Stimulated activated naive CD8-positive, alpha-beta T cell treated with anti-CD3 and anti-CD28 coated beads, Interleukin-15, Interleukin-2, amounts not matched to agents 100 ng/mL and 50 ng/mL, for 24 hours (primary cell): ENCODE measurements at regions not wholly inside any gene's neighbourhood (a gene's known extent, or its start where the extent isn't known, plus 50 kb on each side); places are given as distances from the start of the nearest gene placed in this dataset.
A peak's percentile ranks its signal among the peaks of the same experiment; 100 is the strongest.

Experiments used
- H3K27ac Mint-ChIP-seq: one replicate; pipeline ENCODE4 v1.8.0; 2021; ENCODE audit warnings: mild to moderate bottlenecking, mixed read lengths
- H3K27me3 Mint-ChIP-seq: one replicate; pipeline ENCODE4 v1.8.0; 2021; ENCODE audit warnings: mixed read lengths
- H3K36me3 Mint-ChIP-seq: one replicate; pipeline ENCODE4 v1.8.0; 2021; ENCODE audit warnings: low read depth, mixed read lengths
- H3K4me1 Mint-ChIP-seq: one replicate; pipeline ENCODE4 v1.8.0; 2021; ENCODE audit warnings: low read depth, mixed read lengths
- H3K4me3 Mint-ChIP-seq: one replicate; pipeline ENCODE4 v1.8.0; 2021; ENCODE audit warnings: mild to moderate bottlenecking, mixed read lengths
- H3K9me3 Mint-ChIP-seq: one replicate; pipeline ENCODE4 v1.8.0; 2021; ENCODE audit warnings: mixed read lengths

GRCh38 chr2:12313445-12314126, 403.1 kb upstream of the TRIB2 start:
- H3K36me3 Mint-ChIP-seq: no peaks in the 10 kb centered on the region
- H3K4me3 Mint-ChIP-seq: no peak overlapping the region
- peaks cover 40% of the 10 kb centered on the region for H3K4me1 Mint-ChIP-seq
- no peaks in the 10 kb centered on the region for H3K9me3 Mint-ChIP-seq
- no peak overlapping the region for H3K27ac Mint-ChIP-seq
- H3K27me3 Mint-ChIP-seq: no peaks in the 10 kb centered on the region

GRCh38 chr2:12314127-12314760, 402.5 kb upstream of the TRIB2 start:
- peaks cover 36% of the 10 kb centered on the region for H3K4me1 Mint-ChIP-seq
- no peaks in the 10 kb centered on the region for H3K27me3 Mint-ChIP-seq
- peak overlapping the region; percentile 2 for H3K4me3 Mint-ChIP-seq
- H3K9me3 Mint-ChIP-seq: no peaks in the 10 kb centered on the region
- H3K36me3 Mint-ChIP-seq: no peaks in the 10 kb centered on the region
- H3K27ac Mint-ChIP-seq: peak overlapping the region; percentile 14

GRCh38 chr2:12315224-12315623, 401.5 kb upstream of the TRIB2 start:
- peaks cover 30% of the 10 kb centered on the region for H3K4me1 Mint-ChIP-seq
- no peak overlapping the region for H3K27ac Mint-ChIP-seq
- H3K36me3 Mint-ChIP-seq: no peaks in the 10 kb centered on the region

GRCh38 chr2:12316476-12316875, 400.3 kb upstream of the TRIB2 start:
- Mint-ChIP-seq H3K4me3 (no peak overlapping the region), H3K27me3 (no peaks in the 10 kb centered on the region), H3K4me1 (peaks cover 29% of the 10 kb centered on the region), H3K27ac (no peak overlapping the region), H3K9me3 (no peaks in the 10 kb centered on the region), H3K36me3 (no peaks in the 10 kb centered on the region)

More at GRCh38 chr2:12315224-12315623, 401.5 kb upstream of the TRIB2 start:
- H3K4me3 Mint-ChIP-seq: no peak overlapping the region
- no peaks in the 10 kb centered on the region for H3K27me3 Mint-ChIP-seq
- no peaks in the 10 kb centered on the region for H3K9me3 Mint-ChIP-seq

GRCh38 chr2:12317286-12317685, 399.4 kb upstream of the TRIB2 start:
- Mint-ChIP-seq H3K9me3 (no peaks in the 10 kb centered on the region), H3K4me3 (no peak overlapping the region), H3K4me1 (peaks cover 29% of the 10 kb centered on the region), H3K27ac (no peak overlapping the region), H3K27me3 (no peaks in the 10 kb centered on the region), H3K36me3 (no peaks in the 10 kb centered on the region)

GRCh38 chr2:12317814-12318426, 398.8 kb upstream of the TRIB2 start:
- no peak overlapping the region for H3K27ac Mint-ChIP-seq

GRCh38 chr2:12318427-12319057, 398.2 kb upstream of the TRIB2 start:
- peaks cover 23% of the 10 kb centered on the region for H3K4me1 Mint-ChIP-seq
- no peaks in the 10 kb centered on the region for H3K9me3 Mint-ChIP-seq
- H3K36me3 Mint-ChIP-seq: no peaks in the 10 kb centered on the region
- no peak overlapping the region for H3K4me3 Mint-ChIP-seq
- no peaks in the 10 kb centered on the region for H3K27me3 Mint-ChIP-seq
- no peak overlapping the region for H3K27ac Mint-ChIP-seq

More at GRCh38 chr2:12317814-12318426, 398.8 kb upstream of the TRIB2 start:
- H3K9me3 Mint-ChIP-seq: no peaks in the 10 kb centered on the region
- no peaks in the 10 kb centered on the region for H3K36me3 Mint-ChIP-seq
- no peak overlapping the region for H3K4me3 Mint-ChIP-seq
- no peaks in the 10 kb centered on the region for H3K27me3 Mint-ChIP-seq
- H3K4me1 Mint-ChIP-seq: peaks cover 29% of the 10 kb centered on the region

- Mint-ChIP-seq H3K9me3 (no peaks in the 10 kb centered on the region), H3K4me1 (peaks cover 10% of the 10 kb centered on the region), H3K36me3 (no peaks in the 10 kb centered on the region), H3K27me3 (no peaks in the 10 kb centered on the region), H3K27ac (no peak overlapping the region), H3K4me3 (no peak overlapping the region)
These were observed 396.6 kb upstream of the TRIB2 start for GRCh38 chr2:12320027-12320734.

- Mint-ChIP-seq H3K4me3 (no peak overlapping the region), H3K36me3 (no peaks in the 10 kb centered on the region), H3K27ac (no peak overlapping the region), H3K4me1 (peaks cover 16% of the 10 kb centered on the region), H3K27me3 (no peaks in the 10 kb centered on the region), H3K9me3 (peaks cover 8% of the 10 kb centered on the region)
These were observed 395.6 kb upstream of the TRIB2 start for GRCh38 chr2:12320991-12321641.

GRCh38 chr2:12321886-12322285, 394.9 kb upstream of the TRIB2 start:
- peaks cover 4% of the 10 kb centered on the region for H3K36me3 Mint-ChIP-seq
- H3K27ac Mint-ChIP-seq: no peak overlapping the region
- no peak overlapping the region for H3K4me3 Mint-ChIP-seq
- peaks cover 16% of the 10 kb centered on the region for H3K4me1 Mint-ChIP-seq
- H3K27me3 Mint-ChIP-seq: no peaks in the 10 kb centered on the region
- peaks cover 12% of the 10 kb centered on the region for H3K9me3 Mint-ChIP-seq

- peaks cover 12% of the 10 kb centered on the region for H3K9me3 Mint-ChIP-seq
- peaks cover 4% of the 10 kb centered on the region for H3K36me3 Mint-ChIP-seq
- peaks cover 8% of the 10 kb centered on the region for H3K4me1 Mint-ChIP-seq
- no peaks in the 10 kb centered on the region for H3K27me3 Mint-ChIP-seq
- H3K27ac Mint-ChIP-seq: no peak overlapping the region
- H3K4me3 Mint-ChIP-seq: no peak overlapping the region
These were observed 390.9 kb upstream of the TRIB2 start for GRCh38 chr2:12325806-12326205.

- peaks cover 7% of the 10 kb centered on the region for H3K4me1 Mint-ChIP-seq
- H3K36me3 Mint-ChIP-seq: peaks cover 4% of the 10 kb centered on the region
- H3K27ac Mint-ChIP-seq: no peak overlapping the region
- H3K9me3 Mint-ChIP-seq: peaks cover 12% of the 10 kb centered on the region
- no peaks in the 10 kb centered on the region for H3K27me3 Mint-ChIP-seq
- H3K4me3 Mint-ChIP-seq: no peak overlapping the region
These were observed 390.1 kb upstream of the TRIB2 start for GRCh38 chr2:12326449-12327190.

- Mint-ChIP-seq H3K27ac (no peak overlapping the region), H3K4me1 (peaks cover 12% of the 10 kb centered on the region), H3K4me3 (no peak overlapping the region), H3K9me3 (peaks cover 6% of the 10 kb centered on the region), H3K27me3 (peaks cover 11% of the 10 kb centered on the region), H3K36me3 (peaks cover 4% of the 10 kb centered on the region)
These were observed 385.8 kb upstream of the TRIB2 start for GRCh38 chr2:12330916-12331315.

- peaks cover 10% of the 10 kb centered on the region for H3K4me1 Mint-ChIP-seq
- no peaks in the 10 kb centered on the region for H3K9me3 Mint-ChIP-seq
- no peak overlapping the region for H3K4me3 Mint-ChIP-seq
- H3K27ac Mint-ChIP-seq: no peak overlapping the region
- H3K36me3 Mint-ChIP-seq: no peaks in the 10 kb centered on the region
- peaks cover 11% of the 10 kb centered on the region for H3K27me3 Mint-ChIP-seq
These were observed 385.0 kb upstream of the TRIB2 start for GRCh38 chr2:12331698-12332097.
